ENCODE measurements at regions not wholly inside any gene's neighbourhood (a gene's known extent, or its start where the extent isn't known, plus 50 kb on each side); places are given as distances from the start of the nearest gene placed in this dataset.

DNA sequence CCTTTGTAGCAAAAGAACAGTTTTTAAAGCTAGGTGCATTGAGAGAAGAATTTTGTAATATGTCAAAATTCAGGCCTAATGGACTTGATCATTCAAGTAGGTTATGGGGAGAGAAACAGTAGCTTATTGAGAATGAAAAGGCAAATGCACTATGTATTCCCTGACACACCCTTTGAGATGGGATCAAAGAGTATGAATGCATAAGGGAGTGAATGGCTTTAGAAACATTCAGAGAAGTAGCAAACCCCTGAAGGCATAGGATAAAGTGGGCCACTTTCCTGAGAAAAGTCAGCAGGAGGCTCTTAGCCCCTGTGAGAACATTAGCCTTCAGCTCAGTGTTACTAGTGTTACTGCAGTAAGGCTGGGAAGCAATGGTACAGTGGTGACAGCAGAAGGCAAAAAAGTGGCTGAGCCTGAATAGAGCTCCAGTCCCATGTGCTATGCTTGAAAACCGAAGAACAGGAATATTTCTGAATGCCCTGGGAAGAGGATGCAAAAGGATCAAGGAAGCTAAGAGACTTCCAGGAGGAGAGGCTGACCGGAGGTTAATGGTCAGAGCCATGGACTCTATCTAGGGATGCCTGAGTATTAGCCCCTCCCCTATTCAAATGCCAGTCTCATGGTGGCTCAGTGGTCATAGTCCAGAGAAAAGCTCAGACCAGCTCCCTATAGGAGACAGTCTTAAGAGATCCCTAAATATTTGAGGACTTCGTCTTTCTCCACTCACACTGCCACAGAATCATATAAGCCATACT, 218.2 kb upstream of the SGO1 start:
- TF ChIP-seq, protein P1, sequence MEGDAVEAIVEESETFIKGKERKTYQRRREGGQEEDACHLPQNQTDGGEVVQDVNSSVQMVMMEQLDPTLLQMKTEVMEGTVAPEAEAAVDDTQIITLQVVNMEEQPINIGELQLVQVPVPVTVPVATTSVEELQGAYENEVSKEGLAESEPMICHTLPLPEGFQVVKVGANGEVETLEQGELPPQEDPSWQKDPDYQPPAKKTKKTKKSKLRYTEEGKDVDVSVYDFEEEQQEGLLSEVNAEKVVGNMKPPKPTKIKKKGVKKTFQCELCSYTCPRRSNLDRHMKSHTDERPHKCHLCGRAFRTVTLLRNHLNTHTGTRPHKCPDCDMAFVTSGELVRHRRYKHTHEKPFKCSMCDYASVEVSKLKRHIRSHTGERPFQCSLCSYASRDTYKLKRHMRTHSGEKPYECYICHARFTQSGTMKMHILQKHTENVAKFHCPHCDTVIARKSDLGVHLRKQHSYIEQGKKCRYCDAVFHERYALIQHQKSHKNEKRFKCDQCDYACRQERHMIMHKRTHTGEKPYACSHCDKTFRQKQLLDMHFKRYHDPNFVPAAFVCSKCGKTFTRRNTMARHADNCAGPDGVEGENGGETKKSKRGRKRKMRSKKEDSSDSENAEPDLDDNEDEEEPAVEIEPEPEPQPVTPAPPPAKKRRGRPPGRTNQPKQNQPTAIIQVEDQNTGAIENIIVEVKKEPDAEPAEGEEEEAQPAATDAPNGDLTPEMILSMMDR (IDR thresholded peaks at IDR 0.05), result no peak
- TF ChIP-seq POLR2A (IDR thresholded peaks at IDR 0.05) (no peak), EP300 (IDR thresholded peaks at IDR 0.05) (no peak)
